ENCODE measurements at regions not wholly inside any gene's neighbourhood (a gene's known extent, or its start where the extent isn't known, plus 50 kb on each side); places are given as distances from the start of the nearest gene placed in this dataset.

DNA sequence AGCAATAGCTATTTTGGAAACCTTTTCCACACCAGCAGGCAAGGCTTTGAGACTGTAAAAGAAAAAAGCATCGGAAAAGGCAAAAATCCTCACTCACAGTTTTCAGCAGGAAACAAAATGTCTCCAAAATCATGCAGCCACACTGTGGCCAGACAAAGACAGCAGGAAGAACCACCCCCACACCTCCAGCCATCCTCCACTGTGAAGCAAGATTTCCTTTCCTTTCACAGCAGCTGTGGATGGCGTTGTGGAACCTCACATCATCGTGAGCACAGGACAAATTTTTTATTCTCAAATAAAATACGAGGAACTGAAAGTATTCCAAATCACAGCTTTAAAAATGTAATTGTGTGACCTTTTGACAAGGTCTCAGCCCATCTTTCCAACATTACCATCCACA lies 351.7 kb upstream of the NOCT start:
- peak overlapping the region; percentile 7 for H2AFZ ChIP-seq (replicated peaks; ENCODE audit: low read length, poor library complexity)
- no peak overlapping the region for H2AK5ac ChIP-seq (ENCODE audit: low read depth, low read length)
- CTCF ChIA-PET, result no interaction called here
- H3K79me1 ChIP-seq (ENCODE audit: low read depth in 1 of 2, low read length in 2 of 2), result no peaks in the 10 kb centered on the region
- H4K20me1 ChIP-seq (ENCODE audit: insufficient read depth, low read length), result no peaks in the 10 kb centered on the region
- no peak overlapping the region for H3K4me3 ChIP-seq (ENCODE audit: insufficient read depth, low read depth, low read length)
- H3K4me2 ChIP-seq (ENCODE audit: low read depth, low read length), result no peak overlapping the region
- H2BK15ac ChIP-seq (ENCODE audit: low read depth, low read length), result no peak overlapping the region
- H3K18ac ChIP-seq (ENCODE audit: low read depth, low read length), result no peak overlapping the region
- no peaks in the 10 kb centered on the region for H3K9me3 ChIP-seq (ENCODE audit: control insufficient read depth, insufficient read depth, low read length)
- intact Hi-C loops (cut with micrococcal nuclease), result no loop called here
- H3K23ac ChIP-seq (ENCODE audit: low read depth, low read length), result no peak overlapping the region
- H4K91ac ChIP-seq (ENCODE audit: insufficient read depth, low read depth, low read length), result no peak overlapping the region
- no peak overlapping the region for H3K14ac ChIP-seq (replicated peaks; ENCODE audit: low read depth, low read length)
- H2BK5ac ChIP-seq (ENCODE audit: low read depth, low read length, poor library complexity, severe bottlenecking), result no peak overlapping the region
- H3K9me1 ChIP-seq (ENCODE audit: insufficient read depth, low read length), result peaks cover 2% of the 10 kb centered on the region; the same call in 1 of the 2 replicates
- H4K8ac ChIP-seq (ENCODE audit: low read depth in 2 of 2, low read length in 2 of 2), result no peak overlapping the region
- no TSS peak for BruUV-seq (replicated peaks)
- no peak for TF ChIP-seq MAZ (IDR thresholded peaks at IDR 0.05; ENCODE audit: borderline replicate concordance, low read depth, low read length)
- TF ChIP-seq RFX5 (IDR thresholded peaks at IDR 0.05; ENCODE audit: low read depth, low read length), result no peak
- no peak for TF ChIP-seq MXI1 (IDR thresholded peaks at IDR 0.05; ENCODE audit: borderline replicate concordance, low read depth, low read length)
- TF ChIP-seq RCOR1 (IDR thresholded peaks at IDR 0.05; ENCODE audit: insufficient replicate concordance, low read length), result no peak
- no peak for TF ChIP-seq BHLHE40 (IDR thresholded peaks at IDR 0.05; ENCODE audit: low read depth, low read length)
- TF ChIP-seq FOS (IDR thresholded peaks at IDR 0.05; ENCODE audit: low read depth, low read length), result no peak
- TF ChIP-seq POLR2A (IDR thresholded peaks at IDR 0.05; ENCODE audit: low read depth, low read length), result no peak
- TF ChIP-seq, protein P1, sequence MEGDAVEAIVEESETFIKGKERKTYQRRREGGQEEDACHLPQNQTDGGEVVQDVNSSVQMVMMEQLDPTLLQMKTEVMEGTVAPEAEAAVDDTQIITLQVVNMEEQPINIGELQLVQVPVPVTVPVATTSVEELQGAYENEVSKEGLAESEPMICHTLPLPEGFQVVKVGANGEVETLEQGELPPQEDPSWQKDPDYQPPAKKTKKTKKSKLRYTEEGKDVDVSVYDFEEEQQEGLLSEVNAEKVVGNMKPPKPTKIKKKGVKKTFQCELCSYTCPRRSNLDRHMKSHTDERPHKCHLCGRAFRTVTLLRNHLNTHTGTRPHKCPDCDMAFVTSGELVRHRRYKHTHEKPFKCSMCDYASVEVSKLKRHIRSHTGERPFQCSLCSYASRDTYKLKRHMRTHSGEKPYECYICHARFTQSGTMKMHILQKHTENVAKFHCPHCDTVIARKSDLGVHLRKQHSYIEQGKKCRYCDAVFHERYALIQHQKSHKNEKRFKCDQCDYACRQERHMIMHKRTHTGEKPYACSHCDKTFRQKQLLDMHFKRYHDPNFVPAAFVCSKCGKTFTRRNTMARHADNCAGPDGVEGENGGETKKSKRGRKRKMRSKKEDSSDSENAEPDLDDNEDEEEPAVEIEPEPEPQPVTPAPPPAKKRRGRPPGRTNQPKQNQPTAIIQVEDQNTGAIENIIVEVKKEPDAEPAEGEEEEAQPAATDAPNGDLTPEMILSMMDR (conservative IDR thresholded peaks at IDR 0.05; ENCODE audit: low read depth, low read length), result no peak
- no peak for TF ChIP-seq RAD21 (IDR thresholded peaks at IDR 0.05; ENCODE audit: low read length)
- TF ChIP-seq, protein P2, sequence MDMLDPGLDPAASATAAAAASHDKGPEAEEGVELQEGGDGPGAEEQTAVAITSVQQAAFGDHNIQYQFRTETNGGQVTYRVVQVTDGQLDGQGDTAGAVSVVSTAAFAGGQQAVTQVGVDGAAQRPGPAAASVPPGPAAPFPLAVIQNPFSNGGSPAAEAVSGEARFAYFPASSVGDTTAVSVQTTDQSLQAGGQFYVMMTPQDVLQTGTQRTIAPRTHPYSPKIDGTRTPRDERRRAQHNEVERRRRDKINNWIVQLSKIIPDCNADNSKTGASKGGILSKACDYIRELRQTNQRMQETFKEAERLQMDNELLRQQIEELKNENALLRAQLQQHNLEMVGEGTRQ (IDR thresholded peaks at IDR 0.05; ENCODE audit: low read depth, low read length), result no peak
- TF ChIP-seq, protein P3, sequence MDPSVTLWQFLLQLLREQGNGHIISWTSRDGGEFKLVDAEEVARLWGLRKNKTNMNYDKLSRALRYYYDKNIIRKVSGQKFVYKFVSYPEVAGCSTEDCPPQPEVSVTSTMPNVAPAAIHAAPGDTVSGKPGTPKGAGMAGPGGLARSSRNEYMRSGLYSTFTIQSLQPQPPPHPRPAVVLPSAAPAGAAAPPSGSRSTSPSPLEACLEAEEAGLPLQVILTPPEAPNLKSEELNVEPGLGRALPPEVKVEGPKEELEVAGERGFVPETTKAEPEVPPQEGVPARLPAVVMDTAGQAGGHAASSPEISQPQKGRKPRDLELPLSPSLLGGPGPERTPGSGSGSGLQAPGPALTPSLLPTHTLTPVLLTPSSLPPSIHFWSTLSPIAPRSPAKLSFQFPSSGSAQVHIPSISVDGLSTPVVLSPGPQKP (IDR thresholded peaks at IDR 0.05; ENCODE audit: borderline replicate concordance, low read depth, low read length), result no peak
- TF ChIP-seq CEBPB (IDR thresholded peaks at IDR 0.05; ENCODE audit: low read depth, low read length), result no peak
- H3K4ac ChIP-seq (ENCODE audit: low read depth, low read length), result no peak overlapping the region
- no peak overlapping the region for H3K27ac ChIP-seq (ENCODE audit: insufficient read depth, low read length)
- DNase-seq (peak; percentile 11), ATAC-seq (ENCODE audit: low read depth) (peak; percentile 35; the same call in 1 of the 2 replicates)
- no peaks in the 10 kb centered on the region; the same call in 1 of the 2 replicates for H3K4me1 ChIP-seq (ENCODE audit: control insufficient read depth, insufficient read depth, low read length)
- POLR2A ChIA-PET (ENCODE audit: unreplicated experiment), result no interaction called here
- peak overlapping the region; percentile 2; the same call in 1 of the 2 replicates for H4K5ac ChIP-seq (ENCODE audit: low read depth, low read length)
- H3K36me3 ChIP-seq (ENCODE audit: control insufficient read depth, insufficient read depth, low read length), result no peaks in the 10 kb centered on the region
- H3K27me3 ChIP-seq (ENCODE audit: control insufficient read depth, insufficient read depth, low read length), result no peaks in the 10 kb centered on the region
- WGBS, 2 experiments (ENCODE audit: extremely low coverage in 2 of 2, insufficient read length in 1 of 2), result no CpG with 5 or more reads among the region's 4 CpGs
- no peak overlapping the region for H2AK9ac ChIP-seq (replicated peaks; ENCODE audit: low read depth, low read length, poor library complexity)
- no peak overlapping the region for H2BK120ac ChIP-seq (ENCODE audit: low read depth, low read length)
- H3K56ac ChIP-seq (ENCODE audit: extremely low read depth, insufficient read depth, low read length), result no peak overlapping the region
- no peak overlapping the region for H2BK20ac ChIP-seq (ENCODE audit: low read depth, low read length)
- dilution Hi-C loops (cut with HindIII; ENCODE audit: low sequenced_read_pairs, unreplicated experiment), result no loop called here
- in situ Hi-C loops (cut with MboI; ENCODE audit: low sequenced_read_pairs), result no loop called here
- no peak overlapping the region for H3K9ac ChIP-seq (ENCODE audit: low read depth, low read length)
